Suprapubic skin (tissue), 4 donors: ENCODE measurements at regions not wholly inside any gene's neighbourhood (a gene's known extent, or its start where the extent isn't known, plus 50 kb on each side); places are given as distances from the start of the nearest gene placed in this dataset.

ENCODE experiments used
- CTCF ChIP-seq, 2 donors: fragments of 200-600 bp in 1 of 2; fragments of 450-650 bp in 1 of 2; sonication (generic) in 1 of 2; IDR thresholded peaks; one replicate each; pipeline ENCODE4 v1.5.1; 2016 to 2019; ENCODE audit warnings: antibody characterized with exemption in 2 of 2, mild to moderate bottlenecking in 1 of 2, moderate library complexity in 1 of 2
- EP300 ChIP-seq: sonication (generic); formaldehyde crosslinking; IDR thresholded peaks from one replicate; pipeline ENCODE4 v1.6.1; 2017; ENCODE audit warnings: antibody characterized with exemption
- POLR2A ChIP-seq, 2 donors: fragments of 450-650 bp; IDR thresholded peaks; one replicate each; pipeline ENCODE4 v1.6.1; 2017; ENCODE audit warnings: antibody characterized with exemption in 2 of 2, mild to moderate bottlenecking in 2 of 2, moderate library complexity in 2 of 2
- POLR2AphosphoS5 ChIP-seq, 3 donors: sonication (generic); formaldehyde crosslinking; IDR thresholded peaks; one replicate each; pipeline ENCODE4 v1.6.1; 2017; ENCODE audit warnings: antibody characterized with exemption in 3 of 3

DNA sequence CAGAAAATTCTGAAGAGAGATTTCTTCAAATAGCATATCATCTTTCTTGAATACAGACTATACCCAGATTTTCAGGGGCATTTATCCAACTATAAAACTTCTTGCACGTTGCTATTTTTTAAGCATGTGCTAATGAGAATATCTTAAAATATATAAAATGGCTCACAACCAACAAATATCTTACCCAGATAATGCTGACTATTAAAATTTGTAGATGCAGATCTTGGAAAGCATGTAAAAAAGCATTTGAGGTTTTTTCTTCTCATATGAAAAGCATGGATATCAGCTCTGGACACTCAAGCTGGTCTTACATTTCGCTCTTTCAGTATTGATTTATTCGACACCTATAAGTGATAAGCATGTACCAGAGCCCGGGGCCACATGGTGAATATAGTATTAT lies 1187.7 kb upstream of the ADGRL4 start:
- TF ChIP-seq POLR2AphosphoS5 (IDR thresholded peaks at IDR 0.05): no peak
- no peak for TF ChIP-seq CTCF (IDR thresholded peaks at IDR 0.05)
- TF ChIP-seq POLR2A (IDR thresholded peaks at IDR 0.05): no peak
- TF ChIP-seq EP300: no peak
